ENCODE measurements at regions not wholly inside any gene's neighbourhood (a gene's known extent, or its start where the extent isn't known, plus 50 kb on each side); places are given as distances from the start of the nearest gene placed in this dataset.

GRCh38 chr5:17989036-17989435, 354.8 kb downstream of the TAF11L14 start:
- no peak for TF ChIP-seq BHLHE40 (IDR thresholded peaks at IDR 0.05; ENCODE audit: low read depth, low read length)
- no peak for TF ChIP-seq POLR2A (IDR thresholded peaks at IDR 0.05; ENCODE audit: low read depth, low read length)
- no peak for TF ChIP-seq MAFK (IDR thresholded peaks at IDR 0.05; ENCODE audit: low read depth, low read length)
- no peak for TF ChIP-seq FOS (IDR thresholded peaks at IDR 0.05; ENCODE audit: low read depth, low read length)
- TF ChIP-seq CTCF (conservative IDR thresholded peaks at IDR 0.05; ENCODE audit: low read depth, low read length), result no peak
- TF ChIP-seq RAD21 (IDR thresholded peaks at IDR 0.05; ENCODE audit: low read length), result no peak
- no peak for TF ChIP-seq SMC3 (IDR thresholded peaks at IDR 0.05; ENCODE audit: low read depth, low read length)
- TF ChIP-seq ELK1 (IDR thresholded peaks at IDR 0.05; ENCODE audit: borderline replicate concordance, low read depth, low read length), result no peak

Measured in IMR-90 (cell line).